ENCODE measurements at regions not wholly inside any gene's neighbourhood (a gene's known extent, or its start where the extent isn't known, plus 50 kb on each side); places are given as distances from the start of the nearest gene placed in this dataset.

- Histone ChIP-seq H4K20me1 (replicated peaks; ENCODE audit: control insufficient read depth, extremely low read depth, insufficient read depth, low read length) (no peaks in the 10 kb centered on the region), H2AFZ (ENCODE audit: low read depth, low read length) (no peak overlapping the region), H3K4me1 (ENCODE audit: control insufficient read depth, extremely low read depth, insufficient read depth, low read length) (no peaks in the 10 kb centered on the region), H3K27ac (ENCODE audit: insufficient read depth, low read depth, low read length) (no peak overlapping the region), H3K79me2 (ENCODE audit: control insufficient read depth, insufficient read depth, low read length) (no peaks in the 10 kb centered on the region), H3K36me3 (ENCODE audit: control insufficient read depth in 2 of 2, extremely low read depth in 1 of 2, insufficient read depth in 2 of 2, low read length in 2 of 2) (no peaks in the 10 kb centered on the region), H3K4me2 (ENCODE audit: insufficient read depth, low read length) (no peak overlapping the region), H3K27me3 (ENCODE audit: control insufficient read depth in 2 of 2, insufficient read depth in 2 of 2, low read length in 2 of 2) (peaks cover 3 to 6% of the 10 kb centered on the region in 2 experiments), H3K9me1 (replicated peaks; ENCODE audit: control insufficient read depth, extremely low read depth, insufficient read depth, low read length) (no peaks in the 10 kb centered on the region), H3K9ac (replicated peaks; ENCODE audit: extremely low read depth, insufficient read depth, low read length) (no peak overlapping the region), H3K9me3 (replicated peaks; ENCODE audit: control insufficient read depth, insufficient read depth, low read length) (no peaks in the 10 kb centered on the region), H3K4me3 (replicated peaks in 1 of 3; ENCODE audit: insufficient read depth in 1 of 3, low read depth in 1 of 3, low read length in 3 of 3) (no peak overlapping the region)
- BruUV-seq (replicated peaks), result no TSS peak
- dilution Hi-C loops (cut with MboI; ENCODE audit: extremely low pct_ligation_motif_present, low sequenced_read_pairs), result no loop called here
- DNase-seq (ENCODE audit: low read depth, low spot score) (no peak), FAIRE-seq (no peak)
- TF ChIP-seq MYC (IDR thresholded peaks at IDR 0.05; ENCODE audit: low read depth, low read length), result no peak
- TF ChIP-seq POLR2A (IDR thresholded peaks at IDR 0.05; ENCODE audit: low read depth, low read length), result no peak
- no peak for TF ChIP-seq FOS (IDR thresholded peaks at IDR 0.05; ENCODE audit: borderline replicate concordance, insufficient read depth, low read length)
- no peak for TF ChIP-seq POLR2AphosphoS5 (IDR thresholded peaks at IDR 0.05; ENCODE audit: insufficient read depth, low read depth, low read length)
- no peak for TF ChIP-seq GATA2 (IDR thresholded peaks at IDR 0.05; ENCODE audit: insufficient read depth, insufficient read length, low read depth, low read length)
- TF ChIP-seq CTCF (IDR thresholded peaks at IDR 0.05; ENCODE audit: extremely low read depth in 1 of 2, insufficient read depth in 1 of 2, low read depth in 1 of 2, low read length in 2 of 2), result no peak
- TF ChIP-seq JUN (IDR thresholded peaks at IDR 0.05; ENCODE audit: borderline replicate concordance, insufficient read depth, insufficient read length, low read depth), result no peak
- TF ChIP-seq EZH2 (IDR thresholded peaks at IDR 0.05; ENCODE audit: borderline replicate concordance, low read depth, low read length, severe bottlenecking), result no peak
- TF ChIP-seq MAX (IDR thresholded peaks at IDR 0.05; ENCODE audit: insufficient read depth, insufficient read length), result no peak
- intact Hi-C loops (cut with micrococcal nuclease), result no loop called here
- POLR2A ChIA-PET, result no interaction called here
- CTCF ChIA-PET, result no interaction called here
These were observed 83.8 kb downstream of the TEX36 start for GRCh38 chr10:125599194-125599593.
